Endothelial cell of umbilical vein (primary cell): ENCODE measurements at regions not wholly inside any gene's neighbourhood (a gene's known extent, or its start where the extent isn't known, plus 50 kb on each side); places are given as distances from the start of the nearest gene placed in this dataset.
"Not testable (repeated sequence)": the region's sequence is repeated elsewhere in the genome, so short reads cannot be mapped to it uniquely, and the experiment has no call there.

Experiments
- BruUV-seq: library from RNA; stranded (reverse); fragments of 400-500 nt; replicated peaks from 2 replicates; lab custom pipeline; 2021; lab: Mats Ljungman, UMichigan
- CTCF ChIA-PET: fragments of 300-600, 350-600 bp; sonication (Branson Sonifier 250); formaldehyde crosslinking; loops from one replicate; lab custom pipeline; 2021; ENCODE audit warnings: antibody characterized with exemption, inconsistent platforms; lab: Charles Lee
- POLR2A ChIA-PET: fragments of 300-600, 350-600 bp; sonication (Branson Sonifier 250); formaldehyde crosslinking; loops from one replicate; lab custom pipeline; 2021; ENCODE audit warnings: antibody characterized with exemption, inconsistent platforms; lab: Charles Lee
- DNase-seq: peaks from one replicate; pipeline ENCODE4 v3.0.0-alpha.2; 2011; ENCODE audit warnings: low read depth, low spot score
- FAIRE-seq: peaks from 2 replicates; lab custom pipeline; 2011; peaks lifted over from hg19 to GRCh38; lab: Jason Lieb, UNC
- H2AFZ ChIP-seq: 2 replicates; pipeline ENCODE4 v1.6.0; 2012; ENCODE audit warnings: low read depth, low read length, control low read depth, inconsistent platforms
- H3K27ac ChIP-seq: 2 replicates; pipeline ENCODE4 v1.5.1; 2011; ENCODE audit warnings: low read depth, mild to moderate bottlenecking, control low read depth, low read length, moderate library complexity; ENCODE audit not compliant: insufficient read depth
- H3K27me3 ChIP-seq, 2 experiments: 2 replicates each; pipeline versions ENCODE4 v1.6.0 to v1.6.1; 2011; ENCODE audit warnings: low read length in 2 of 2, mixed read lengths in 1 of 2; ENCODE audit not compliant: control insufficient read depth in 2 of 2, insufficient read depth in 2 of 2
- H3K36me3 ChIP-seq, 2 experiments: 2 replicates in 1 of 2; 3 replicates in 1 of 2; pipeline ENCODE4 v1.5.1; 2011; ENCODE audit warnings: low read length in 2 of 2, mild to moderate bottlenecking in 1 of 2, moderate library complexity in 1 of 2; ENCODE audit not compliant: control insufficient read depth in 2 of 2, insufficient read depth in 2 of 2; ENCODE audit errors: extremely low read depth in 1 of 2
- H3K4me1 ChIP-seq: 3 replicates; pipeline ENCODE4 v1.5.1; 2011; ENCODE audit warnings: mild to moderate bottlenecking, low read length; ENCODE audit not compliant: control insufficient read depth, insufficient read depth; ENCODE audit errors: extremely low read depth
- H3K4me2 ChIP-seq: 2 replicates; pipeline ENCODE4 v1.6.1; 2011; ENCODE audit warnings: low read length, control low read depth, mixed read lengths; ENCODE audit not compliant: insufficient read depth
- H3K4me3 ChIP-seq, 3 experiments: fragments of 200-600 bp in 1 of 3; sonication (generic), shearing (Covaris generic) in 1 of 3; replicated peaks in 1 of 3; 2 replicates each; pipeline ENCODE4 v1.5.1; 2011 to 2016; ENCODE audit warnings: control low read depth in 3 of 3, low read length in 3 of 3, mild to moderate bottlenecking in 2 of 3, inconsistent platforms in 1 of 3, low read depth in 1 of 3, moderate library complexity in 1 of 3; ENCODE audit not compliant: insufficient read depth in 1 of 3
- H3K79me2 ChIP-seq: 2 replicates; pipeline ENCODE4 v1.6.0; 2012; ENCODE audit warnings: low read length, inconsistent platforms; ENCODE audit not compliant: control insufficient read depth, insufficient read depth
- H3K9ac ChIP-seq: replicated peaks from 2 replicates; pipeline ENCODE3; 2011; ENCODE audit warnings: low read length, control low read depth; ENCODE audit not compliant: insufficient read depth; ENCODE audit errors: extremely low read depth
- H3K9me1 ChIP-seq: replicated peaks from 3 replicates; pipeline ENCODE4 v1.6.0; 2011; ENCODE audit warnings: mild to moderate bottlenecking, low read length; ENCODE audit not compliant: control insufficient read depth, insufficient read depth; ENCODE audit errors: extremely low read depth
- H3K9me3 ChIP-seq: replicated peaks from 2 replicates; pipeline ENCODE4 v1.5.1; 2012; ENCODE audit warnings: low read length, inconsistent platforms; ENCODE audit not compliant: control insufficient read depth, insufficient read depth
- H4K20me1 ChIP-seq: replicated peaks from 2 replicates; pipeline ENCODE3; 2011; ENCODE audit warnings: mild to moderate bottlenecking, low read length; ENCODE audit not compliant: control insufficient read depth, insufficient read depth; ENCODE audit errors: extremely low read depth
- dilution Hi-C: fragments of 300-500 bp; cut with MboI; formaldehyde crosslinking; loops from one replicate; pipeline ENCODE4 v1.15.0; 2019; ENCODE audit warnings: low sequenced_read_pairs; ENCODE audit not compliant: extremely low pct_ligation_motif_present
- intact Hi-C: fragments of 100-400 bp; cut with micrococcal nuclease; formaldehyde crosslinking; loops from one replicate; pipeline ENCODE4 v1.10.0; 2022

- not testable (repeated sequence) for FAIRE-seq, DNase-seq
Observed at GRCh38 chr1:143503048-143503447, 468.7 kb downstream of the FAM72C start.

DNA sequence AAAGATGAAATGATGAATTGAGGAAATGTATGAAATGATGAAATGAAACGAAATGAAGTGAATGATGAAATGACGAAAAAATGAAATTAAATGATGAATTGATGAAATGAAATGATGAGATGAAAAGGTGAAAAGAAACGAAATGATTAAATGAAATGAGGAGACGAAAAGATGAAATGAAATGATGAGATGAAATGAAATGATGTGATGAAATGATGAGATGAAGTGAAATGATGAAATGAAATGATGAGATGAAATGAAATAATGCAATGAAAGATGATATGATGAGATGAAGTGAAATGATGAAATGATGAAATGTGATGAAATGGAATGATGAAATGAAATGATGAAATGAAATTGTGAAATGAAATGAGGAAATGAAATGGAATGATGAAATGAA is 469.7 kb downstream of the FAM72C start:
- H3K36me3 ChIP-seq, H3K4me1 ChIP-seq, H2AFZ ChIP-seq, intact Hi-C loops, BruUV-seq, FAIRE-seq, H4K20me1 ChIP-seq, H3K27ac ChIP-seq, H3K27me3 ChIP-seq, H3K4me3 ChIP-seq, H3K9me3 ChIP-seq, H3K79me2 ChIP-seq, H3K9me1 ChIP-seq, H3K9ac ChIP-seq, H3K4me2 ChIP-seq, POLR2A ChIA-PET, CTCF ChIA-PET, dilution Hi-C loops, DNase-seq: not testable (repeated sequence)

More at GRCh38 chr1:143503048-143503447, 468.7 kb downstream of the FAM72C start:
- H3K4me2 ChIP-seq, H3K4me1 ChIP-seq, POLR2A ChIA-PET, dilution Hi-C loops, H3K9me1 ChIP-seq, H4K20me1 ChIP-seq, H3K27ac ChIP-seq, H3K9me3 ChIP-seq, H2AFZ ChIP-seq, intact Hi-C loops, H3K36me3 ChIP-seq, CTCF ChIA-PET, H3K79me2 ChIP-seq, H3K9ac ChIP-seq, BruUV-seq, H3K4me3 ChIP-seq, H3K27me3 ChIP-seq: not testable (repeated sequence)
